Smooth muscle cell (in vitro differentiated cells): ENCODE measurements at regions not wholly inside any gene's neighbourhood (a gene's known extent, or its start where the extent isn't known, plus 50 kb on each side); places are given as distances from the start of the nearest gene placed in this dataset.

Source experiments
- DNase-seq: peaks from one replicate; lab custom pipeline; 2025; ENCODE audit not compliant: unreplicated experiment; lab: John Stamatoyannopoulos, UW
- H2AFZ ChIP-seq: fragments of 200-600 bp; sonication (generic); 2 replicates; pipeline ENCODE4 v1.6.0; 2016; ENCODE audit warnings: antibody characterized with exemption, low read depth, mild to moderate bottlenecking
- H3F3A ChIP-seq: fragments of 200-600 bp; sonication (generic); 2 replicates; pipeline ENCODE4 v1.6.0; 2017; ENCODE audit warnings: antibody characterized with exemption, low read depth
- H3K27ac ChIP-seq: fragments of 200-600 bp; sonication (generic); 2 replicates; pipeline ENCODE4 v1.5.1; 2016; ENCODE audit warnings: low read depth, mild to moderate bottlenecking
- H3K27me3 ChIP-seq: fragments of 200-600 bp; sonication (generic); 2 replicates; pipeline ENCODE4 v1.6.1; 2016; ENCODE audit warnings: low read depth, mild to moderate bottlenecking
- H3K36me3 ChIP-seq: fragments of 200-600 bp; sonication (generic); 2 replicates; pipeline ENCODE4 v1.5.1; 2016; ENCODE audit warnings: low read depth
- H3K4me1 ChIP-seq: fragments of 200-600 bp; sonication (generic); 2 replicates; pipeline ENCODE4 v1.5.1; 2016; ENCODE audit warnings: low read depth
- H3K4me2 ChIP-seq: fragments of 200-600 bp; sonication (generic); 2 replicates; pipeline ENCODE4 v1.6.0; 2016; ENCODE audit warnings: mild to moderate bottlenecking
- H3K4me3 ChIP-seq: fragments of 200-600 bp; sonication (generic); 2 replicates; pipeline ENCODE4 v1.5.1; 2016; ENCODE audit warnings: mild to moderate bottlenecking
- H3K79me2 ChIP-seq: fragments of 200-600 bp; sonication (generic); 2 replicates; pipeline ENCODE4 v1.6.0; 2016; ENCODE audit warnings: low read depth, mild to moderate bottlenecking
- H3K9ac ChIP-seq: fragments of 200-600 bp; sonication (generic); 2 replicates; pipeline ENCODE4 v1.6.0; 2016; ENCODE audit warnings: low read depth
- H3K9me3 ChIP-seq: fragments of 200-600 bp; sonication (generic); replicated peaks from 2 replicates; pipeline ENCODE4 v1.5.1; 2016; ENCODE audit warnings: low read depth
- H4K20me1 ChIP-seq: fragments of 200-600 bp; sonication (generic); 2 replicates; pipeline ENCODE4 v1.6.0; 2016; ENCODE audit warnings: low read depth
- CTCF ChIP-seq: fragments of 200-600 bp; sonication (generic); IDR thresholded peaks from 2 replicates; pipeline ENCODE4 v1.5.1; 2017; ENCODE audit warnings: borderline replicate concordance, mild to moderate bottlenecking, antibody characterized with exemption; ENCODE audit not compliant: insufficient read depth, poor library complexity, severe bottlenecking
- WGBS: methylation state at CpG from one replicate; pipeline ENCODE4 v1.1.7; 2016; ENCODE audit warnings: low lambda C conversion rate; 5-methylcytosine and 5-hydroxymethylcytosine counted together

- no peak overlapping the region for H2AFZ ChIP-seq
- no peaks in the 10 kb centered on the region for H3K9me3 ChIP-seq
- no peaks in the 10 kb centered on the region for H3F3A ChIP-seq
- H3K27me3 ChIP-seq = no peaks in the 10 kb centered on the region
- H3K27ac ChIP-seq = no peak overlapping the region
- TF ChIP-seq CTCF = no peak
- no peak for DNase-seq
- 78% methylated on average over 2 of the region's 2 CpGs for WGBS
- H4K20me1 ChIP-seq = no peaks in the 10 kb centered on the region
- H3K36me3 ChIP-seq = no peaks in the 10 kb centered on the region
- H3K79me2 ChIP-seq = no peaks in the 10 kb centered on the region
- no peak overlapping the region for H3K4me3 ChIP-seq
- no peak overlapping the region for H3K9ac ChIP-seq
- H3K4me2 ChIP-seq = no peak overlapping the region
- no peaks in the 10 kb centered on the region for H3K4me1 ChIP-seq
Measured at GRCh38 chr5:3375586-3376311, 219.9 kb upstream of the IRX1 start.

GRCh38 chr5:3373391-3373790, 222.2 kb upstream of the IRX1 start:
- DNase-seq = no peak
- Histone ChIP-seq H3K27ac (no peak overlapping the region), H3K79me2 (no peaks in the 10 kb centered on the region), H3K4me3 (no peak overlapping the region), H3K36me3 (no peaks in the 10 kb centered on the region), H3K4me2 (no peak overlapping the region), H3K27me3 (no peaks in the 10 kb centered on the region), H3K9ac (no peak overlapping the region), H3F3A (no peaks in the 10 kb centered on the region), H2AFZ (no peak overlapping the region), H3K9me3 (no peaks in the 10 kb centered on the region), H4K20me1 (no peaks in the 10 kb centered on the region), H3K4me1 (no peaks in the 10 kb centered on the region)
- TF ChIP-seq CTCF = no peak

- no peaks in the 10 kb centered on the region for H3K27me3 ChIP-seq
- no peak overlapping the region for H3K4me3 ChIP-seq
- H3K27ac ChIP-seq = no peak overlapping the region
- H3K9me3 ChIP-seq = no peaks in the 10 kb centered on the region
- no peak overlapping the region for H3K4me2 ChIP-seq
- H3K36me3 ChIP-seq = no peaks in the 10 kb centered on the region
- DNase-seq = no peak
- H3K4me1 ChIP-seq = no peaks in the 10 kb centered on the region
- no peak for TF ChIP-seq CTCF
- H4K20me1 ChIP-seq = no peaks in the 10 kb centered on the region
- no peaks in the 10 kb centered on the region for H3F3A ChIP-seq
- H2AFZ ChIP-seq = no peak overlapping the region
- no peak overlapping the region for H3K9ac ChIP-seq
- no peaks in the 10 kb centered on the region for H3K79me2 ChIP-seq
Measured at GRCh38 chr5:3372289-3372688, 223.3 kb upstream of the IRX1 start.

GRCh38 chr5:3365501-3366215, 230.0 kb upstream of the IRX1 start:
- Histone ChIP-seq H3K27ac (no peak overlapping the region), H4K20me1 (no peaks in the 10 kb centered on the region), H3K27me3 (no peaks in the 10 kb centered on the region), H3K9me3 (no peaks in the 10 kb centered on the region), H3K4me1 (no peaks in the 10 kb centered on the region), H3K9ac (no peak overlapping the region), H2AFZ (no peak overlapping the region), H3K79me2 (no peaks in the 10 kb centered on the region), H3F3A (no peaks in the 10 kb centered on the region), H3K36me3 (no peaks in the 10 kb centered on the region), H3K4me2 (no peak overlapping the region), H3K4me3 (no peak overlapping the region)
- 92% methylated on average over 5 of the region's 5 CpGs for WGBS
- no peak for DNase-seq
- TF ChIP-seq CTCF = no peak
